GM06990 (cell line): ENCODE measurements at regions not wholly inside any gene's neighbourhood (a gene's known extent, or its start where the extent isn't known, plus 50 kb on each side); places are given as distances from the start of the nearest gene placed in this dataset.

Experiments
- DNase-seq: peaks from one replicate; pipeline ENCODE4 v3.0.0-alpha.2; 2011; ENCODE audit not compliant: insufficient read length; ENCODE audit errors: extremely low read depth
- H3K27me3 ChIP-seq: replicated peaks from 2 replicates; pipeline ENCODE4 v1.6.0; 2011; ENCODE audit warnings: low read length; ENCODE audit not compliant: control insufficient read depth, insufficient read depth
- H3K36me3 ChIP-seq: 2 replicates; pipeline ENCODE4 v1.5.1; 2011; ENCODE audit warnings: low read length; ENCODE audit not compliant: control insufficient read depth, insufficient read depth
- H3K4me3 ChIP-seq: replicated peaks from 2 replicates; pipeline ENCODE4 v1.5.1; 2011; ENCODE audit warnings: low read depth, mild to moderate bottlenecking, control low read depth, low read length
- TF ChIP-seq, protein P1 (sequence below): IDR thresholded peaks from 2 replicates; pipeline ENCODE4 v1.5.1; 2011; ENCODE audit warnings: low read length, control low read depth, mild to moderate bottlenecking, inconsistent platforms; ENCODE audit not compliant: insufficient read depth, poor library complexity, severe bottlenecking

DNA sequence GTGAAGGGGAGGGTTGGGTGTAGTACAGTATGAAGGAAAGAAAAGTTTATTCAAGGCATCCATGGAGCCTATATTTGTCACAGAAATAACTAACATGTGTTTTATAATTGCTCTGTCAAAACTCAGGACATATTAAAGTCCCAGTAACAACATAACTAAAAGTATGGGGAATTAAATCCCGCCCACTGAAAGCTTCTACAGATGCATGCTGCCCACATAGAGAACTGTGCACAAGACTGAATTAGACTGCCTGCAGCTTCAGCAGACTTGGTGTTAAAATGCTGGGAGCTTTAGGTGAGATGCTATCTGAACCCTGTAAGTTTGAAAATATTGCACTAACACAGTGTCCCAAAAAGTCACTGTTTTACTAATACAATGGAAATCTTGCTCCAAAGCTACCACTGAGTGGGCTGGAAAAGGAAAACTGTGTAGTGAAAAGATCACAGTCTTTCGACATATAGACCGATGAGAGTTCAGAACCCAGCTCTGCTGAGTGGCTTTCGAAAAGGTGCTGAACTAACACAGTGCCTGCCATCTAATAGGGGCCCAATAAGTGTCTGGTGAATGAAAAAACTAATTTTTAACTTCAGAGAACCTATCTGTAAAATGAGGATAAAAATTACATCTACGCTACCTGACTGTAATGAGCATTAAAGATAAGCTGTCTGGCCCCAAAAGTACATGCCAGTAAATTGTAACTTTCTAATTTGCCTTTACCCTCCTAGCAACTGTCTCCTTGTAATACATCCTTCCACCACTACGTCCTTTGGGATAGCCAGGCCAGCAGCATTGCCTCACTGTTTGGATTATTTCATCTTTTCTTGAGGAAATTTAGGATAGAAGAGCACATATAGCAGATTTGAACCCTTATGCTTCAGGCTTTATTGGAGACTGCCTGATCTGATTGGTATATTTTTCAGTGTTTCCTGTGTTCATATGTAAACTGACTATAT, 237.6 kb downstream of the BCAT1 start:
- DNase-seq: no peak
- TF ChIP-seq, protein P1, sequence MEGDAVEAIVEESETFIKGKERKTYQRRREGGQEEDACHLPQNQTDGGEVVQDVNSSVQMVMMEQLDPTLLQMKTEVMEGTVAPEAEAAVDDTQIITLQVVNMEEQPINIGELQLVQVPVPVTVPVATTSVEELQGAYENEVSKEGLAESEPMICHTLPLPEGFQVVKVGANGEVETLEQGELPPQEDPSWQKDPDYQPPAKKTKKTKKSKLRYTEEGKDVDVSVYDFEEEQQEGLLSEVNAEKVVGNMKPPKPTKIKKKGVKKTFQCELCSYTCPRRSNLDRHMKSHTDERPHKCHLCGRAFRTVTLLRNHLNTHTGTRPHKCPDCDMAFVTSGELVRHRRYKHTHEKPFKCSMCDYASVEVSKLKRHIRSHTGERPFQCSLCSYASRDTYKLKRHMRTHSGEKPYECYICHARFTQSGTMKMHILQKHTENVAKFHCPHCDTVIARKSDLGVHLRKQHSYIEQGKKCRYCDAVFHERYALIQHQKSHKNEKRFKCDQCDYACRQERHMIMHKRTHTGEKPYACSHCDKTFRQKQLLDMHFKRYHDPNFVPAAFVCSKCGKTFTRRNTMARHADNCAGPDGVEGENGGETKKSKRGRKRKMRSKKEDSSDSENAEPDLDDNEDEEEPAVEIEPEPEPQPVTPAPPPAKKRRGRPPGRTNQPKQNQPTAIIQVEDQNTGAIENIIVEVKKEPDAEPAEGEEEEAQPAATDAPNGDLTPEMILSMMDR: no peak
- Histone ChIP-seq H3K27me3 (no peaks in the 10 kb centered on the region), H3K4me3 (no peak overlapping the region), H3K36me3 (no peaks in the 10 kb centered on the region)

- TF ChIP-seq, protein P1: no peak
- DNase-seq: no peak
- Histone ChIP-seq H3K4me3 (no peak overlapping the region), H3K36me3 (no peaks in the 10 kb centered on the region), H3K27me3 (no peaks in the 10 kb centered on the region)
Measured at GRCh38 chr12:24709216-24709615, 239.7 kb downstream of the BCAT1 start.

GRCh38 chr12:24708718-24709117, 240.2 kb downstream of the BCAT1 start:
- DNase-seq: no peak
- Histone ChIP-seq H3K4me3 (no peak overlapping the region), H3K27me3 (no peaks in the 10 kb centered on the region), H3K36me3 (no peaks in the 10 kb centered on the region)
- TF ChIP-seq, protein P1: no peak

DNA sequence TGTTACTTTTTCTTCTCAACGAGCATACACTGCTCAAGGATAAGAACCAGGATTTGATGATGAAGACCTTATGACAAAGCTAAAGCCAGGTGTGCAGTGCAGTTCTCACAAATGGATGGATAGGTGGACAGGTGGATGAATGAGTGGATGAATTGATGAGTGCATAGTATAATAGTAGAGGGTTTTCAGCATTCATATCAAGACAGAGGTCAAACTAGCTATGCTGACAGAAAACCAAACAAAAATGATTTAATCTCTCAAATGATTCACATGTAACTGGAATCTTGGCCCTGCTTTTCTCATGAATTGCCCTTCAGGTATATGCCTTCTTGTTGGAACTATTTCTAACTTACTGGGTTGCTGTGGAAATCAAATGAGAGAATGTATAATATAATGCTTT, 240.9 kb downstream of the BCAT1 start:
- Histone ChIP-seq H3K4me3 (no peak overlapping the region), H3K36me3 (no peaks in the 10 kb centered on the region), H3K27me3 (no peaks in the 10 kb centered on the region)
- TF ChIP-seq, protein P1: no peak
- no peak for DNase-seq

DNA sequence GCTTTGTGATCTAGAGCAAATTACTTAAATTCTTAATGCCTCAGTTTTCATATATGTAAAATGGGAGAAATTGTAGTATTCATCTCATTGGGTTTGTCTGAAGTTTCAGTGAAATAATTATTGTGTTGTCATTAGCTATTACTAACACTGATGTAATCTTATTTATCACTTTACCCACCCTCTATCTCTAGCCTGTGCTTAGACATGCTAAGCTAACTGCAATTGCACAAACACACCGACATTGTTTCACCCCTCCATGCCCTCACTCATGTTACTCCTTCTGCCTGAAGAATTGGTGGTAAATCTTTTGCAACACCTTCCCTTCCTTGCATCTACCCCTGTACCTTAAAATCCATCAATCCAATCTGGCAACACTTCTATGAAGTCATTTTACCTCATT, 241.6 kb downstream of the BCAT1 start:
- DNase-seq: no peak
- H3K36me3 ChIP-seq: no peaks in the 10 kb centered on the region
- H3K4me3 ChIP-seq: no peak overlapping the region
- H3K27me3 ChIP-seq: no peaks in the 10 kb centered on the region
- TF ChIP-seq, protein P1: no peak
